GM19372 (cell line): ENCODE measurements at regions not wholly inside any gene's neighbourhood (a gene's known extent, or its start where the extent isn't known, plus 50 kb on each side); places are given as distances from the start of the nearest gene placed in this dataset.
"Not testable (repeated sequence)": the region's sequence is repeated elsewhere in the genome, so short reads cannot be mapped to it uniquely, and the experiment has no call there.

Experiments used
- ATAC-seq: cut with Tn5 transposase; IDR thresholded peaks from one replicate; pipeline ENCODE4 v1.9.1; 2021; ENCODE audit warnings: mild to moderate bottlenecking, low read depth, moderate library complexity; ENCODE audit not compliant: unreplicated experiment

DNA sequence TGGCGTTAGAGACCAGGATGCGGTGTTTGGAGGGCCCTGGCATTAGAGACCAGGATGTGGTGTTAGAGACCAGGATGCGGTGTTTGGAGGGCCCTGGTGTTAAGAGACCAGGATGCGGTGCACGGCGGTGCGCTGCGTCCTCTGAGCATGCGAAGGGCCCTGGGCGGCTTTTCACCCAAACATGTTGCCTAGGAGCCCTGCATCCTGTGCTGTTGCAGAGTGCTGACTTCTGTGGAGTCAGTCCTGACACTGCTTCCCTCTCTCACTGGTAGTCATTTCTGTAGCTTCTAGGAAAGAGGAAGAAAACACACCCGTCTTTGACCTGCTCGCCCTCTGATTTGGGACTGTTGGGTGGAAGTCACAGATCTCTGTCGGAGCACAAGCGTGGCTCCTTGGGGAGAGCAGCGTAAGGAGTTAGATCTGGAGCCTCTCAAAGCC lies 141.2 kb downstream of the LAT start:
- ATAC-seq: no peak

DNA sequence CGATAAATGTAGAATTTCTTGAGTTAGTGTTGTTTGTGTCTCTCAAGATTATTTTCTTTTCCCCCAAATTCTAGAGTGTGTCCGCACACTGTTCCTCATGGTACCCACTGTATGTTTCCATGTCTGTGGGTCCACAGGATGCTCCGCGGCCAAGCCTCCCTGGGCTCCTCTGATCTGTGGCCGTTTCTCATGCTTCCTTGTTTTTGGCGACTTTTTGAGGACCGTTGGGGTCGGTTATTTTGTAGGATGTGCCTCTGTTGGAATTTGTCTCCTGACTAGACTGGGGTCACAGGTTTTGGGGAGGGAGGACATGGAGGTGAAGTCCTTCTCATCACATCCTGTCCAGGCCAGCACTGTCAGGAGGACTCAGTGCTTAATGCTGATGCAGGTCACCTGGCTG lies 140.0 kb downstream of the LAT start:
- ATAC-seq: no peak

DNA sequence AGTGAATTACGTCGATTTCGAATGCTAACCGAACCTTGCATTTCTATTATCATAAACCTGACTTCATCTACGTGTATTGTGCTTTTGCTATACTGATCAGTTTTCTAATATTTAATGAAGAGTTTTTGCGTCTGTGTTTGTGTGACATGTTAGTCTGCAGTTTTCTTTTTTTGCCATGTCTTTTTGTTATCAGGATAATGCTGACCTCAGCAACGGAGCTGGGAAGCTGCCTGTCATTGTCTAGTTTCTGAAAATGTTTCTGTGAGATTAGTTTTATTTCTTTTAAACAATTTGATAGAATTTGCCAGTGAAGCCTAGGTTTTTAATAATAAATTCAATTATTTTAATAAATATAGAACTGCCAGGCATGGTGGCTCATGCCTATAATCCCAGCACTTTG lies 139.3 kb downstream of the LAT start:
- not testable (repeated sequence) for ATAC-seq

DNA sequence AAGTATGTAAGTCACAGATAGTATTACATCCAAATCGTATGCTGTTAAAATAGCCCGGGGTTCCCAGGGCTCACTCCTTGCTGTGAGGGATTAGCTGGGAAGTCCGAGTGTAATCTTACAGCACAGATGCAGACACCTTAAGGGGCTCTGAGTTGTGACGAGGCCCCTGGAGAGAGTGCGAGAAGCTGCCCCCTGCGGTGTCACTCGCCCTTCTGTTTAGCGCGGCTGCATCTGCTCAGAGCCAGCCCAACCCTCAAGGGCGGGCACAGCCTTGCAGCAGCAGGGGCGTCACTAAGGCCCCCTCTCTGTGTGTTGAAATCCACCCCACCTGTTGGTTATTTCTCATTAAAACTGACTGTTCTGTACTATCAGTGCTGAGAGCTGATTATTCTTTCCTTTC lies 135.8 kb downstream of the LAT start:
- not testable (repeated sequence) for ATAC-seq

DNA sequence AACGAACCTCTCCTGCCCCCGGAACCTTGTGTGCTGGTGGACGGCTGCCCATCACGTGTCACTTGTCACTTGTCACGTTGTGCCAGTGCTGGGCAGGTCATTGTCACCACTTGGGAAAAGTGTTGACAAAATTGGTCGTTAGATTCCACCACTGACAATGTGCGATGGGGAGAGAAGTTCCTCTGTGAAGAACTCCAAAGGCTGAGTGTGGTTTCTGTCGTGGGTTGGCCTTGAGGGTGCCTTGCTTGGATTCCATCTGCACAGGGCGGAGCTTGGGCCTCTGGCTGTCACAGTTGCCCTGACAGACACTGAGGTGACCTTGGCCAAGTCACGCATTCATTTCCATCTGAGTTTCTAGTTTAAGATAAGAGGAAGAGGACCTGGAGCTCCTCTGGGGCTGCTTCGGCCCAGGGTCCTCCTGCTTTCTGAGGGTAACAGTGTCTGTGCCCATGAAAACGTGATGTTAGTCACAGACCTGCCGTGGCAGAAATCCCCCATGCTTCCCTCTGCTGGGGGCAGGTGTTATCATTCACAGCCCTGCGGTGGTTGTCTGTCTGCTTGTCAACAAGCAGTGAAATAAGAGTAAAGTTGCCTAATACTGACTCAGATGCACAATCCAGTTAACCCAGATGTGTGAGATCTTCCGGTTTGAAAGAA lies 133.6 kb downstream of the LAT start:
- ATAC-seq: not testable (repeated sequence)

GRCh38 chr16:29117631-29118030 lies 132.8 kb downstream of the LAT start:
- no peak for ATAC-seq

DNA sequence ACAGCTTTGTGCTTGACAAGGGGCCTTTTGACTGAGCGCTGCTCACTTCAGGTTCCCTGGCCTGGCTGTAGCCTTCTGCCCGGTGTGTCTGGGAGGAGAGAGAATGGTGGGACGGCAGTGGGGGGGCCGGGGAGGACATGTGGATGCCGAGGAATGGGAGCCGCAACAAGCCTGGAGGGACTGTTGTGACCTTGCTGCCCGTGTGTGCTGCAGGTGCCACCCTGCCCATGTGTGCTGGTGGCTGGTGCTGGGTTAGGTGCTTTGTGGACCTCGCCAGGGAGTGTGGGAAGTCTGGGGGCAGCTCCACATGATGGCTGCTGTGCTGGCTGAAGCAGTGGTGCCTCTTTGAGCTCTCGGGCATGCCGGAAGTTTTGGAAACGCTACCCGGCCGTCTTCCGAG lies 132.1 kb downstream of the LAT start:
- ATAC-seq: no peak

- ATAC-seq: not testable (repeated sequence)
Measured at GRCh38 chr16:29116207-29116606, 131.4 kb downstream of the LAT start.

DNA sequence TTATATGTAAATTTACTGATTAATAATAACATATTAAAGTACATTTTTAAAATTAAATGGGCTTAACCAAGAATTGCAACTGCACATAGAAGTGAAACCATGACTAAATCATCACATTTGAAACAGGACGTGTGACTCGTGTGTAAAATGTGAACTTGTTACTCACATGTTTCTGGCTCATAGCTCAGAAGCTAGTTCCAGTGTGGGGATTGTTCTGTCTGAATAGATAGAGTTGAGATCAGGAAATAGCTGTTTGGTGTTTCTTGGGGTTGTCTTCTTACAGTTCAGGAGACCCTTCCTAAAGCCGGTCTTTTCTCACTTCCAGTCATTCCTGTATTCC lies 130.9 kb downstream of the LAT start:
- not testable (repeated sequence) for ATAC-seq

GRCh38 chr16:29114989-29115801 lies 130.3 kb downstream of the LAT start:
- not testable (repeated sequence) for ATAC-seq

DNA sequence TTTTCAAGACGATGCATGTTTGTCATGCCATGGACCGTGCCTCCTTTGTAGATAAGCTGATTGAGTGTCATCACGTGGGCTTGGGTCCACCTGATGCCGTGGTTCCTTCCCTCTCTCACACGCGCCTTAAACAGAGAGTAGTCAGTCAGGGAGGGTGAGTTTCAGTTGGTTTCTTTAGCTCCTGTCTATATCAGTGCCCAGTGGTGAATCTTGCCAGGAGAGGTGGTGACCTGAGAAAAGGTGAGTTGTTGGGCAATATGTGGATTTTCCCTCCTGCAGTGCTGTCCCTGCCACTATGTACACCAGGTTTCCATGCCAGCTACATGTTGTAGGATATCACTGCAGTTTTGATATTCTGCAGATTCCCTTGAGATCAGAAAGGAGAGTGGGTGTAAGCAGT lies 129.7 kb downstream of the LAT start:
- no peak for ATAC-seq

DNA sequence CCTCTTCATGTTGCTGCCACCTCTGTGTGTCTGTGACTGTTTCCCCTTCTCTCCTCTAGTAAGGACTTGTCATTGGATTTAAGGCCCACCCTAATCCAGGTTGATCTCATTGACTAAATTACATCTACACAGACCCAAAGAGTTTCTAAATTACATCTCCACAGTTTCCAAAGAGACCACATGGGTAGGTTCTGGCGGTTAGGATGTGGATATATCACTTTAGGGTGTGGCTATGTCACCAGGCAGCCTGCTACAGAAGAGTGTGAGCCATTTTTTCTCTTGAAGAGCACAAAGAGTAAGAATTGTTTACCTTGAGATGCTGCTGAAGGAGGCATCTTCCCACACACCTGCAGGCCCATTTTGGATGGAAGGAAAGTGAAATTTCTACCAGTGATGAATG lies 128.6 kb downstream of the LAT start:
- not testable (repeated sequence) for ATAC-seq

DNA sequence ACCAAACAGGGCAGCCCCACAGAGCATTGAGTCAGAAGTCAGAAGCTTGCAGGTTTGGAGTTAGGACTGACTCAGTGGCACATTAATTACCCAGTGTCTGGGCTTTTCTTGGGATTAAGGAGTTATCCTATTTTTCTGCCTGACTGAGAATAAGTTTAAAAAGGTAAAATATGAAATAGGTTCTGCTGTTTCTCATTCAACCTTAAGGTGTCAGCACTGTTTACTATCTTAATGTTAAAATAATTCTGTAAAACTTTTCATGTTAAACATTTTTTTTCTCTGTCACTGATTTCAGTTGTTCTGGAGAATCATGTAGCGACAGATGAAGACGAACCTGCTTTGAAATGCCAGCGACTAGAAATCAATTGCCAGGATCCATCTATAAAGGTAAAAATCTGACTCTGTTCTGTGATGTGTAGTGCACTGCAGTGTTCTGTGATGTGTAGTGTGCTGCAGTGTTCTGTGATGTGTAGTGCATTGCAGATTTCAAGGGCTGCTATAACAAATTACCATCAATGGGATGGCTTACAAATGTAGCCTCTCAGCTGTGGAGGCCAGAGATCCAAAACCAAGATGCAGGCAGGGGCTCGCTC lies 128.0 kb downstream of the LAT start:
- no peak for ATAC-seq

DNA sequence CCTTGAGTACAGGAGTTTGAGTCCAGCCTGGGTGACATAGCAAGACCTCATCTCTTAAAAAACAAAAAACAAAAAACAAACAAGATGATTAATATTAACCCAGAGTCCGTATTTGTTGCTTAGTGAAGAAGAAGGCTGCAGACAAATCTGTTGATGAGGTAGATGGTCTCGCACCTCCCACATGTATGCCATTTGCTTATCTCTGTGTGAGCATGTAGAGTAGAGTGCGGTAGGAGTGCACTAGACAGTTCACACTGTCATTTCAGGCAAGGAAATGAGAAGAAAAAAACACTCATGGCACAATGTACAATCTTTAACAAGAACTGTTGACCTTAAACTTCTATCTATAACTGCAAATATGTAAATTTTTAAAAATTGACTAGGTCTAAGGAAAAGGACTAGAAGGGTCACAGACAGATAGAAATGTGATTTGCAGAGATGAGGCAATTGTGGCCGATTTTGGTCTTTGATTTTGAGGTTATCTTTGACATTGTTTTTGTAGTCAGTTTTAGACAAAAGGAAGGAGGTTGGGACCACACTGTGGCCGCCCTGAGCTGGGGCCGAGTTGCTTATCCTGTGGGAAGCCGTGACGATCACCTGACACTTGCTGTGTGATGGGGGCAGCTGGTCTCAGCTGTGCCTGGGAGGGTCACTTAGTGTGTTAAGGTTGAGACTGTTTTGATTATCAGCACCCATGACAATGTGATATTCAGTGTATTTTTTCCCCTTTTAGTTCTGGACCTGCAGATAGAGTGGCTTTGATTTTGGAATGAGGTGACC lies 127.2 kb downstream of the LAT start:
- ATAC-seq: not testable (repeated sequence)

DNA sequence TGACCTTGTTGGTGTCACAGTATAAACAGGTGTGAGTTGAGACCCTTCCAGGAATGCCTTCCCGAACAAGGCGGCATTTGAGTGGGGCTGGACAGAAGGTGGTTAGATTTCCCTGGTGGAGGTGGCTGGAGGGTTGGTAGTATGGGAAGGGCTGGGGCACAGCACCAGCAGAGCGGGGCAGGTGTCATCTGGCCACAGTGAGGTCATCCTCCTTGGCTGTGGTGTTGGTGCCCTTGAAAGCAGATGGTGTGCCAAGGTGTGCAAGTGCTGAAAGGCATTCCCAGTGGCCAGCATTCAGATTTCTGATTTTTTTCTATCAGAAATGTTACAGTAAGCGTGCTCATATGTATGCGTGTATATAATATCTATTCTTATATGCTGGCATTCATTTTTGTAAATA lies 126.6 kb downstream of the LAT start:
- no peak for ATAC-seq

DNA sequence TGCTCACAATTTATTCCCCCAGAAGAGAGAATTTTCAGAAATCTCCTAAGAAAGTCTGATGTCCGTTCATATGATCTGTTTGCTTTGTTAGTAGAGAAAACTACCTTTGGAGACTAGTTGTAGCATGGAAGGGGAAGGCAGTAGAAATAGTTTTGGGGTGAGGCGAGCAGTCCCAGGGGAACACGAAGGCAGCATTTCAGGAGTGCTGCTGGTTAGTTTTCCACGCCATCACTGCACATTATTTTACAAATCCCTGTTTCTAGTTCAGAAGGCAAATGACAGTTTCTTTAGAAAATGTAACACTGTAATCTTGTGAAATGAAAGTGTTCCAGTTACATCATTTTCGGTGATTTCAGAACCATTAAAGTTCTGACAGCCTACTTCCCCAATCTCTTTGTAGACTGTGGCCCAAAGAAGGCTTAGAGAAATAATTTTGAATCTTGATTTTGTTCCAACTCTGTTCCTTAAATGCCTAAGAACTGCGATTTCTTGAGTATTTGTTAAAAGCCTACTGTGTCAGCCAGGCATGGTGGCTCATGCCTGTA lies 123.8 kb downstream of the LAT start:
- ATAC-seq: not testable (repeated sequence)

- no peak for ATAC-seq
Measured at GRCh38 chr16:29107299-29107698, 122.4 kb downstream of the LAT start.

DNA sequence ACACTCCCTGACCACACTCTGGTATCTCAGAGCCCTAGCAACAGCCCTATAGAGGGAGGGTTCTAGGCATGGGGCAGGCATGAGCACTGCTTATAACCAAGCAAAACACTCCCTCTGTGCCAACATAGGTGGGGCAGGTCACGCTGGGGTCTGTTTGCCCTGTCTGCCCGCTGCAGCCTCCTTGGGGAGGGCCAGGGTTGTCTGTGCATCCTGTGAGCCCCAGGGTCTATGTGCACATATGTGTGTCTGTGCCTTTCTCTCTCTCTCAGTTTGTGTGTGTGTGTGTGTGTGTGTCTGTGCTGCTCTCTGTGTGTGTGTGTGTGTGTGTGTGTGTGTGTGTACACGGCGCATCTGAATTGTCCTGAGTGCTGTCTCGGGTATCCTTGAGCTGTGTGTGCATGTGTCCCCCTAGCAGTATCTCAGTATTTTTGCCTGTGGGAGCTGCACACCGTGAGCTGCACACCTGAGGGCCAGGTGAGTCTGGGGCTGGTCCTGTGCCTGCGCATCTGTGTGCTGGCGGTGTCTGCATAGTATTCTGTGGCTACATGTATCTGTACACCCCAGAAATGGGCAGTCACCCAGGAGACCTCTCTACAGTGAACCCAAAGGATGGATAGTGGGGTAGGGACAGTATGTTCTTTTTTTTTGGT lies 121.5 kb downstream of the LAT start:
- ATAC-seq: not testable (repeated sequence)

DNA sequence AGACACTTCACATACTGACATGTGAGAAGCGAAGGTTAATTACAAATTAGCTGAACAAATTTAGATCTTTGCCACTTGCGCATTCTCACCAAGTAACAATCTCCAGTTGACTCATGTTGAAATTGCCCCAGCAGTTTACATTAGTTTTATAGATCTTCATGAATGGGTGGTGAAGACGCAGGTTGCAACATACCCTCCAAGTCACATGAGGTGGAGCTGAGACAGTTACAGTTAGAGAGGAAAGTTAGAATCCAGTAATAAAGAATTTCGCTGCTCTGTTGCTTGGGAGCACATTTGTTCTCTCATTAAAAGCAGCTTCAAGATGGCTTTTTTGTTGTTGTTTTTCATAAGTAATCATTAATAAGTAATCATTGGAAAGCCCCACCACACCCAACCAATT lies 119.7 kb downstream of the LAT start:
- not testable (repeated sequence) for ATAC-seq

DNA sequence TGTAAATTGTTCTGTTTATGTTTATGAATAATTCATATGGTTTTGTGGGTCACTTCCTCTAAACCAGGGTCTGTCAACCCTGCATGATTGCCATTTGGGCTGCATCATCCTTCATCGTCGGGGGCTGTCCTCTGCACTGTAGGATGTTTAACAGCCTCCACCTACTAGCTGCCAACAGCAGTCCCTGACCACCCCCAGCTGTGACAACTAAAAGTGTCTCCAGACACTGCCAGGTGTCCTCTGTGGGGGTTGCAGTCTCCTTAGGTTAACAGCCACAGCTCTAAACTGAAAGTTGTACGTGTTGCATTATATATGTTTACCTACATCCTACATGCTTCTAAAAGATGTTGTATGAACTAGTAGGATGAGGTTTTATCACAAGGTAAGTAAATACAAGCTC lies 113.1 kb downstream of the LAT start:
- not testable (repeated sequence) for ATAC-seq
